OCI-LY3 (cell line): ENCODE measurements at regions not wholly inside any gene's neighbourhood (a gene's known extent, or its start where the extent isn't known, plus 50 kb on each side); places are given as distances from the start of the nearest gene placed in this dataset.

ENCODE experiments used
- H2AFZ ChIP-seq: fragments of 200-600, 300-600 bp; shearing (Covaris generic); 2 replicates; pipeline ENCODE4 v1.6.0; 2014; ENCODE audit warnings: antibody characterized with exemption, low read depth, low read length
- H3K27ac ChIP-seq: fragments of 200-600, 300-600 bp; sonication (generic); 2 replicates; pipeline ENCODE4 v1.5.1; 2014; ENCODE audit warnings: mild to moderate bottlenecking, low read length, moderate library complexity, mixed read lengths
- H3K27me3 ChIP-seq: fragments of 200-600, 300-600 bp; sonication (generic); 2 replicates; pipeline ENCODE4 v1.6.1; 2014; ENCODE audit warnings: low read depth, low read length, mixed read lengths
- H3K36me3 ChIP-seq: fragments of 200-600, 300-600 bp; sonication (generic); replicated peaks from 2 replicates; pipeline ENCODE3; 2014; ENCODE audit warnings: low read depth, low read length, mixed read lengths
- H3K4me1 ChIP-seq: fragments of 300-600, 200-600 bp; sonication (generic); 2 replicates; pipeline ENCODE4 v1.6.1; 2014; ENCODE audit warnings: low read length, mixed read lengths
- H3K4me2 ChIP-seq: fragments of 200-600, 300-600 bp; sonication (generic); 2 replicates; pipeline ENCODE4 v1.6.1; 2014; ENCODE audit warnings: low read length, mixed read lengths
- H3K4me3 ChIP-seq: fragments of 300-600, 200-600 bp; sonication (generic); 2 replicates; pipeline ENCODE4 v1.5.1; 2014; ENCODE audit warnings: antibody characterized with exemption, mild to moderate bottlenecking, low read length, moderate library complexity
- H3K79me2 ChIP-seq: fragments of 300-600, 200-600 bp; shearing (Covaris generic); 2 replicates; pipeline ENCODE4 v1.6.1; 2014; ENCODE audit warnings: mild to moderate bottlenecking, low read length, mixed read lengths
- H3K9ac ChIP-seq: fragments of 300-600, 200-600 bp; shearing (Covaris generic); 2 replicates; pipeline ENCODE4 v1.6.0; 2014; ENCODE audit warnings: mild to moderate bottlenecking, low read length, moderate library complexity
- H3K9me3 ChIP-seq: fragments of 200-600, 300-600 bp; shearing (Covaris generic); 2 replicates; pipeline ENCODE4 v1.6.1; 2014; ENCODE audit warnings: low read length, mixed read lengths; ENCODE audit not compliant: insufficient read depth
- H4K20me1 ChIP-seq: fragments of 200-600, 300-600 bp; sonication (generic); 2 replicates; pipeline ENCODE4 v1.6.1; 2016; ENCODE audit warnings: low read length, mixed read lengths; ENCODE audit not compliant: insufficient read depth
- EZH2phosphoT487 ChIP-seq: fragments of 200-600 bp; shearing (Covaris generic); IDR thresholded peaks from 2 replicates; pipeline ENCODE4 v1.6.1; 2018; ENCODE audit warnings: antibody characterized with exemption, mixed run types, low read depth
- TF ChIP-seq, protein P1 (sequence below): fragments of 200-600, 300-600 bp; sonication (generic); IDR thresholded peaks from 2 replicates; pipeline ENCODE4 v1.5.1; 2014; ENCODE audit warnings: antibody characterized with exemption, low read length, low read depth

DNA sequence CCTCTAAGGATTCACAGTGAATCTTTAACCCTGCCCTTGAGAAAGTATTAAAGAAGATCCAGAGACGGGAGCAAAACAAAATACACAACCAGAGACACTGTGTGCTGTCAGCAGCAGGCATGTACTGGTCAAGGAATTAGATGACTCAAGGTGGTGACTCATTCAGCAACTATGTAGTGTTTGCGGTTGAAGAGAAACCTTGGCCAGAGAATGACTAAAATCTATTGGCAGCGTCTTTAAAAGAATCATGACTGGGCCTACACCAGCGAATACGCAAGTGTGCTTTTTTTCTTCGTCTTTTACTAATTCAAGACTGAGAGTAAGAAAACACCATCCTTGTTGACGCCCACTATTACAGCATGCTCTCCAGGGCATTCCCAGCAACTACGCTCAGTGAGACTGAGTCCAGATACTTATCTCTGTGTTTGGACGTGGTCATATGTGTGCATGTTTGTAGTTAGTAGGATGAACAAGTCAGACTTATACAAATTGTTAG lies 72.4 kb upstream of the BACH2 start:
- TF ChIP-seq, protein P1, sequence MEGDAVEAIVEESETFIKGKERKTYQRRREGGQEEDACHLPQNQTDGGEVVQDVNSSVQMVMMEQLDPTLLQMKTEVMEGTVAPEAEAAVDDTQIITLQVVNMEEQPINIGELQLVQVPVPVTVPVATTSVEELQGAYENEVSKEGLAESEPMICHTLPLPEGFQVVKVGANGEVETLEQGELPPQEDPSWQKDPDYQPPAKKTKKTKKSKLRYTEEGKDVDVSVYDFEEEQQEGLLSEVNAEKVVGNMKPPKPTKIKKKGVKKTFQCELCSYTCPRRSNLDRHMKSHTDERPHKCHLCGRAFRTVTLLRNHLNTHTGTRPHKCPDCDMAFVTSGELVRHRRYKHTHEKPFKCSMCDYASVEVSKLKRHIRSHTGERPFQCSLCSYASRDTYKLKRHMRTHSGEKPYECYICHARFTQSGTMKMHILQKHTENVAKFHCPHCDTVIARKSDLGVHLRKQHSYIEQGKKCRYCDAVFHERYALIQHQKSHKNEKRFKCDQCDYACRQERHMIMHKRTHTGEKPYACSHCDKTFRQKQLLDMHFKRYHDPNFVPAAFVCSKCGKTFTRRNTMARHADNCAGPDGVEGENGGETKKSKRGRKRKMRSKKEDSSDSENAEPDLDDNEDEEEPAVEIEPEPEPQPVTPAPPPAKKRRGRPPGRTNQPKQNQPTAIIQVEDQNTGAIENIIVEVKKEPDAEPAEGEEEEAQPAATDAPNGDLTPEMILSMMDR = no peak
- TF ChIP-seq EZH2phosphoT487 = no peak
- Histone ChIP-seq H3K27me3 (peaks cover 75% of the 10 kb centered on the region), H3K9me3 (no peaks in the 10 kb centered on the region), H3K36me3 (no peaks in the 10 kb centered on the region), H3K9ac (no peak overlapping the region), H2AFZ (no peak overlapping the region), H3K4me1 (peaks cover 13% of the 10 kb centered on the region), H3K27ac (no peak overlapping the region), H4K20me1 (no peaks in the 10 kb centered on the region), H3K79me2 (no peaks in the 10 kb centered on the region), H3K4me3 (no peak overlapping the region), H3K4me2 (peak overlapping the region; percentile 53)

DNA sequence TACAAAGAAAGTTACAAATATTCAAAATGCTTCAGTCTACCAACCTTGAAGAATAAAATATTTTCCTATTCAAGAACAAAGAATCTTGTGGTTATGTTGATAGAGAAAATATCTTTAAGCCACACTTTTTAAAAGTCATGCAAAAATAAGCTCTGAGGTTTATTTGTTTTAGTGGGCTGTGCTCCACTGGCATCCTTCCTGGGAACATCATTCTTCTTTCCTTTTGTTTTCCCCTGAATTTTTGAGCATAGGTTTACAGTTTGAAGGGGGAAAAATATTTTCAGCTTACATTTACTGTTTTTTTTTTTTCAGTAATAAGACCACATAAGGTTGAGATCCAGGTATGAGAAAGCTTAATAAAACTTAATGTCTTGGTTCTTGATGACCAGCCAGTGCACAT lies 72.0 kb upstream of the BACH2 start:
- no peaks in the 10 kb centered on the region for H3K36me3 ChIP-seq
- no peak overlapping the region for H2AFZ ChIP-seq
- H3K9ac ChIP-seq = no peak overlapping the region
- no peak overlapping the region for H3K4me3 ChIP-seq
- TF ChIP-seq, protein P1 = no peak
- TF ChIP-seq EZH2phosphoT487 = no peak
- no peaks in the 10 kb centered on the region for H3K79me2 ChIP-seq
- H3K4me2 ChIP-seq = peak overlapping the region; percentile 53
- no peaks in the 10 kb centered on the region for H4K20me1 ChIP-seq
- H3K4me1 ChIP-seq = peaks cover 13% of the 10 kb centered on the region
- H3K27me3 ChIP-seq = peaks cover 70% of the 10 kb centered on the region
- no peaks in the 10 kb centered on the region for H3K9me3 ChIP-seq
- no peak overlapping the region for H3K27ac ChIP-seq

DNA sequence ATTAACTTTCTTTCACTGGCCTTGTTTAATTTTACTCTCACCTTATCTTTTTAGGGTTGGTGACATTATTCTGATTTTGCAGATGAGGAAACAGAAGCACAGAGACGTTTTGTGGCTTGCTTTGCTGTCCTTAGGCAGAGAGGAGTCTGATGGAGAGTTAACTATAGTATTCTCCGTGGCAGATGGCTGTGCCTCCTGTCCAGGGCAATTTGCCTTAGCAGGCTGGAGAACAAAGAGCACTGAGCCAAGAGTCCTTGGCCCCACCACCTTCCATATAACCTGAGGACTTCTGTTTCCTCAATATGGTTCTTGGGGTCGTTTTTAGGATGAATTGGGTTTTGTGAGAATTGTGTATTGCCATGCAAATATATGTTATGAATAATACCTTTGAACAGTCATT lies 71.4 kb upstream of the BACH2 start:
- Histone ChIP-seq H3K4me2 (no peak overlapping the region), H3K27ac (no peak overlapping the region), H3K9me3 (no peaks in the 10 kb centered on the region)

DNA sequence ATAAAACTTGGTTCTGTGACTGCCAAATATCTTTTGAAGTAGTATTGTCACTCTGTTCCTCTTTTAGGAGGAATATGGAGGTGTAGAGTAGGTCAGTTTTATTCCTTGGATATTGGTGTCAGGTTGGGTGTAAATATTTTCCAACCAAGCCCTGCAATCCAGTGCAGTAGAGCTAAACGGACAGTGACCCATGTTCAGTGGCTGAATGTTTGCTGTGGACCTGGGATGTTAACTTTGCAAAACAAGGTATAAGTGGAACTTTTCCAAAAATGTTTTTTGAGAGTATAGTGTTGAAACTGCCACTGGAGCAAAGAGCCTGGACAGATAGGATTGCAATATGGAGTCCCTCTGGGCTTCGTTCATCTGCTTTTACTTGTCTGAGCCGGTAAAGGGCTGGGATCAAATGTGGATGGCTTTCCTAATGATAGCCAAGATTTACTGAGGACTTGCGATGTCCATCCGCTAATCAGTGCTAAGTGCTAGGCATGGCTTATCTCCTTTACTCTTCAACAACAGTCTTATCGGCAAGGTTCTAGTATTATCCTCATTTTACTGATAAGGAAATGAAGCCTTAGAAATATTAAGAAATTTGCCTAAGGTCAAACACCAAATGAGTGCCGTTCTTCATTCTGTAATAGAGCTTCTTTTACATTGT lies 69.0 kb upstream of the BACH2 start:
- Histone ChIP-seq H2AFZ (no peak overlapping the region), H3K4me2 (no peak overlapping the region), H3K27ac (no peak overlapping the region), H3K4me3 (no peak overlapping the region), H3K36me3 (no peaks in the 10 kb centered on the region), H3K9ac (no peak overlapping the region), H3K79me2 (no peaks in the 10 kb centered on the region), H3K27me3 (peaks cover 51% of the 10 kb centered on the region), H3K9me3 (no peaks in the 10 kb centered on the region), H4K20me1 (no peaks in the 10 kb centered on the region), H3K4me1 (peaks cover 13% of the 10 kb centered on the region)
- TF ChIP-seq EZH2phosphoT487 = no peak
- TF ChIP-seq, protein P1 = no peak

More for the DNA sequence above, 71.4 kb upstream of the BACH2 start:
- TF ChIP-seq EZH2phosphoT487 = no peak
- TF ChIP-seq, protein P1 = no peak
- H3K79me2 ChIP-seq = no peaks in the 10 kb centered on the region
- no peak overlapping the region for H3K9ac ChIP-seq
- H2AFZ ChIP-seq = no peak overlapping the region
- H3K27me3 ChIP-seq = peaks cover 66% of the 10 kb centered on the region
- peaks cover 13% of the 10 kb centered on the region for H3K4me1 ChIP-seq
- no peaks in the 10 kb centered on the region for H3K36me3 ChIP-seq
- no peak overlapping the region for H3K4me3 ChIP-seq
- H4K20me1 ChIP-seq = no peaks in the 10 kb centered on the region
